Uterus (tissue), 3 donors: ENCODE measurements at regions not wholly inside any gene's neighbourhood (a gene's known extent, or its start where the extent isn't known, plus 50 kb on each side); places are given as distances from the start of the nearest gene placed in this dataset.

ENCODE experiments used
- DNase-seq, 2 donors: peaks; one replicate each; pipeline ENCODE4 v3.0.0-alpha.2; 2019 to 2020
- H3K27ac ChIP-seq, 2 donors: fragments of 200-600 bp; sonication (generic); 1 replicate in 1 of 2; 2 replicates in 1 of 2; pipeline ENCODE4 v1.5.1; 2016 to 2018
- H3K27me3 ChIP-seq, 2 donors: fragments of 200-600 bp; sonication (generic); one replicate each; pipeline ENCODE4 v1.5.1; 2018 to 2019; ENCODE audit warnings: control low read depth in 1 of 2
- H3K36me3 ChIP-seq, 2 donors: fragments of 200-600 bp; sonication (generic); one replicate each; pipeline ENCODE4 v1.5.1; 2019; ENCODE audit warnings: control low read depth in 1 of 2
- H3K4me1 ChIP-seq, 2 donors: fragments of 200-600 bp; sonication (generic); one replicate each; pipeline ENCODE4 v1.5.1; 2018 to 2019; ENCODE audit warnings: control low read depth in 1 of 2
- H3K4me3 ChIP-seq, 2 donors: fragments of 200-600 bp; sonication (generic); 1 replicate in 1 of 2; 2 replicates in 1 of 2; pipeline ENCODE4 v1.5.1; 2018 to 2019; ENCODE audit warnings: mild to moderate bottlenecking in 1 of 2
- H3K9me3 ChIP-seq, 2 donors: fragments of 200-600 bp; sonication (generic); one replicate each; pipeline ENCODE4 v1.5.1; 2019; ENCODE audit warnings: control low read depth in 1 of 2
- CTCF ChIP-seq, 4 experiments: fragments of 200-600 bp in 2 of 4; fragments of 450-650 bp in 2 of 4; sonication (generic) in 2 of 4; IDR thresholded peaks; one replicate each; pipeline ENCODE4 v1.5.1; 2016 to 2019; ENCODE audit warnings: antibody characterized with exemption in 4 of 4, mild to moderate bottlenecking in 2 of 4, moderate library complexity in 1 of 4
- POLR2A ChIP-seq, 2 donors: fragments of 450-650 bp; IDR thresholded peaks; one replicate each; pipeline ENCODE4 v1.6.1; 2016; ENCODE audit warnings: antibody characterized with exemption in 2 of 2, mild to moderate bottlenecking in 1 of 2, moderate library complexity in 1 of 2
- intact Hi-C: fragments of 100-400 bp; cut with DNase I; formaldehyde crosslinking; loops from one replicate; pipeline ENCODE4 v1.15.1; 2023; ENCODE audit warnings: low total_unique reads
- donor health status: DM: yes; HTN: yes; CAD: no.

- Histone ChIP-seq H3K4me1 (no peaks in the 10 kb centered on the region), H3K27me3 (no peaks in the 10 kb centered on the region), H3K9me3 (no peaks in the 10 kb centered on the region), H3K4me3 (no peak overlapping the region), H3K36me3 (no peaks in the 10 kb centered on the region), H3K27ac (no peak overlapping the region)
- intact Hi-C loops, result no loop called here
- no peak for DNase-seq
- TF ChIP-seq CTCF (IDR thresholded peaks at IDR 0.05) (no peak), POLR2A (IDR thresholded peaks at IDR 0.05) (no peak)
Observed at GRCh38 chr22:34294986-34295385, 374.7 kb upstream of the LARGE1 start.

- DNase-seq, result no peak
- no peak overlapping the region for H3K4me3 ChIP-seq
- intact Hi-C loops, result no loop called here
- no peaks in the 10 kb centered on the region for H3K9me3 ChIP-seq
- no peaks in the 10 kb centered on the region for H3K27me3 ChIP-seq
- H3K27ac ChIP-seq, result no peak overlapping the region
- H3K4me1 ChIP-seq, result no peaks in the 10 kb centered on the region
- H3K36me3 ChIP-seq, result no peaks in the 10 kb centered on the region
- no peak for TF ChIP-seq POLR2A (IDR thresholded peaks at IDR 0.05)
- no peak for TF ChIP-seq CTCF (IDR thresholded peaks at IDR 0.05)
Observed at GRCh38 chr22:34296461-34296860, 376.2 kb upstream of the LARGE1 start.

- Histone ChIP-seq H3K27ac (no peak overlapping the region), H3K4me1 (no peaks in the 10 kb centered on the region), H3K4me3 (no peak overlapping the region), H3K27me3 (no peaks in the 10 kb centered on the region), H3K36me3 (no peaks in the 10 kb centered on the region), H3K9me3 (no peaks in the 10 kb centered on the region)
- intact Hi-C loops, result no loop called here
- no peak for DNase-seq
- TF ChIP-seq CTCF (IDR thresholded peaks at IDR 0.05) (no peak), POLR2A (IDR thresholded peaks at IDR 0.05) (no peak)
Observed at GRCh38 chr22:34297536-34298120, 377.4 kb upstream of the LARGE1 start.

GRCh38 chr22:34299496-34299895, 379.2 kb upstream of the LARGE1 start:
- DNase-seq, result no peak
- H3K27me3 ChIP-seq, result no peaks in the 10 kb centered on the region
- intact Hi-C loops, result no loop called here
- H3K4me1 ChIP-seq, result no peaks in the 10 kb centered on the region
- no peak overlapping the region for H3K27ac ChIP-seq
- no peaks in the 10 kb centered on the region for H3K9me3 ChIP-seq
- TF ChIP-seq CTCF (IDR thresholded peaks at IDR 0.05) (no peak), POLR2A (IDR thresholded peaks at IDR 0.05) (no peak)
- no peaks in the 10 kb centered on the region for H3K36me3 ChIP-seq
- H3K4me3 ChIP-seq, result no peak overlapping the region

- Histone ChIP-seq H3K36me3 (no peaks in the 10 kb centered on the region), H3K27me3 (no peaks in the 10 kb centered on the region), H3K4me3 (no peak overlapping the region), H3K9me3 (no peaks in the 10 kb centered on the region), H3K27ac (no peak overlapping the region), H3K4me1 (no peaks in the 10 kb centered on the region)
- intact Hi-C loops, result no loop called here
- no peak for DNase-seq
- TF ChIP-seq POLR2A (IDR thresholded peaks at IDR 0.05) (no peak), CTCF (IDR thresholded peaks at IDR 0.05) (no peak)
Observed at GRCh38 chr22:34301569-34301968, 381.3 kb upstream of the LARGE1 start.
